HCT116 (cell line): ENCODE measurements at regions not wholly inside any gene's neighbourhood (a gene's known extent, or its start where the extent isn't known, plus 50 kb on each side); places are given as distances from the start of the nearest gene placed in this dataset.

Experiments used
- ATAC-seq: fragments of 200-7000 bp; cut with Tn5 transposase; 2 replicates; pipeline ENCODE4 v1.9.1; 2020; ENCODE audit warnings: mild to moderate bottlenecking, moderate library complexity
- BruUV-seq: library from RNA; stranded (reverse); fragments of 400-500 nt; replicated peaks from 2 replicates; lab custom pipeline; 2021; lab: Mats Ljungman, UMichigan
- CTCF ChIA-PET: fragments of 300-600 bp; sonication (Branson Sonifier 250); formaldehyde crosslinking; loops from one replicate; lab custom pipeline; 2021; ENCODE audit warnings: antibody characterized with exemption; lab: Charles Lee
- POLR2A ChIA-PET: fragments of 300-600, 350-600 bp; sonication (Branson Sonifier 250); formaldehyde crosslinking; loops from one replicate; lab custom pipeline; 2021; ENCODE audit warnings: antibody characterized with exemption; lab: Charles Lee
- RAD21 ChIA-PET, 2 experiments: fragments of 300-600 bp; sonication (Branson Sonifier 250); formaldehyde crosslinking; loops; one replicate each; lab custom pipeline; 2023; ENCODE audit warnings: low total read pairs in 2 of 2; ENCODE audit not compliant: uncharacterized antibody in 2 of 2, unreplicated experiment in 2 of 2, low non-redundant PET in 1 of 2; lab: Charles Lee
- DNase-seq: peaks from one replicate; pipeline ENCODE4 v3.0.0-alpha.2; 2010; ENCODE audit warnings: low read depth, low spot score
- H2AFZ ChIP-seq: fragments of 200-600 bp; shearing (Covaris generic), sonication (generic); 2 replicates; pipeline ENCODE4 v1.6.1; 2017; ENCODE audit warnings: low read depth, mixed run types, mixed read lengths, antibody characterized with exemption, low read length; ENCODE audit not compliant: poor library complexity, severe bottlenecking
- H3K27ac ChIP-seq: 2 replicates; pipeline ENCODE4 v1.5.1; 2012; ENCODE audit warnings: low read depth, low read length
- H3K27me3 ChIP-seq: fragments of 200-600 bp; sonication (generic); 2 replicates; pipeline ENCODE4 v1.6.1; 2016; ENCODE audit warnings: mixed run types, low read length, mixed read lengths; ENCODE audit not compliant: insufficient read depth
- H3K36me3 ChIP-seq, 2 experiments: fragments of 200-500 bp in 1 of 2; fragments of 200-600 bp in 1 of 2; sonication (Bioruptor generic) in 1 of 2; sonication (generic) in 1 of 2; 2 replicates each; pipeline versions ENCODE4 v1.5.1 to v1.6.1; 2014 to 2016; ENCODE audit warnings: low read length in 2 of 2, inconsistent platforms in 1 of 2, mixed read lengths in 1 of 2, mixed run types in 1 of 2; ENCODE audit not compliant: insufficient read depth in 2 of 2, control insufficient read depth in 1 of 2
- H3K4me1 ChIP-seq, 2 experiments: fragments of 200-600 bp in 1 of 2; sonication (generic) in 1 of 2; 2 replicates each; pipeline versions ENCODE4 v1.5.1 to v1.6.1; 2012 to 2017; ENCODE audit warnings: low read length in 2 of 2, inconsistent platforms in 1 of 2, mild to moderate bottlenecking in 1 of 2, mixed read lengths in 1 of 2, mixed run types in 1 of 2, moderate library complexity in 1 of 2; ENCODE audit not compliant: insufficient read depth in 2 of 2, control insufficient read depth in 1 of 2
- H3K4me2 ChIP-seq: fragments of 200-600 bp; sonication (generic); 2 replicates; pipeline ENCODE4 v1.6.1; 2017; ENCODE audit warnings: mixed run types, low read length, mixed read lengths
- H3K4me3 ChIP-seq, 2 experiments: fragments of 200-600 bp in 1 of 2; sonication (generic) in 1 of 2; replicated peaks in 1 of 2; 2 replicates each; pipeline ENCODE4 v1.5.1; 2011 to 2016; ENCODE audit warnings: low read length in 2 of 2, control low read depth in 1 of 2, low read depth in 1 of 2, mild to moderate bottlenecking in 1 of 2, mixed read lengths in 1 of 2, mixed run types in 1 of 2
- H3K79me2 ChIP-seq: fragments of 200-600 bp; sonication (generic); 2 replicates; pipeline ENCODE4 v1.6.1; 2017; ENCODE audit warnings: mild to moderate bottlenecking, mixed run types, low read length, moderate library complexity, mixed read lengths; ENCODE audit not compliant: insufficient read depth
- H3K9ac ChIP-seq: fragments of 200-600 bp; sonication (generic); 2 replicates; pipeline ENCODE4 v1.6.1; 2016; ENCODE audit warnings: low read length, mixed read lengths
- H3K9me2 ChIP-seq: fragments of 200-600 bp; sonication (generic), shearing (Covaris generic); 2 replicates; pipeline ENCODE4 v1.6.1; 2017; ENCODE audit warnings: mixed run types, mild to moderate bottlenecking, moderate library complexity; ENCODE audit not compliant: insufficient read depth
- H3K9me3 ChIP-seq, 2 experiments: fragments of 200-500 bp in 1 of 2; fragments of 200-600 bp in 1 of 2; sonication (Bioruptor generic) in 1 of 2; sonication (generic) in 1 of 2; 2 replicates each; pipeline ENCODE4 v1.6.1; 2014 to 2017; ENCODE audit warnings: low read length in 2 of 2, mixed read lengths in 2 of 2, inconsistent platforms in 1 of 2, low read depth in 1 of 2, mild to moderate bottlenecking in 1 of 2, mixed run types in 1 of 2, moderate library complexity in 1 of 2; ENCODE audit not compliant: control insufficient read depth in 1 of 2, insufficient read depth in 1 of 2
- H4K20me1 ChIP-seq: fragments of 200-600 bp; sonication (generic), shearing (Covaris generic); 2 replicates; pipeline ENCODE4 v1.6.1; 2017; ENCODE audit warnings: mixed run types, mild to moderate bottlenecking, moderate library complexity; ENCODE audit not compliant: insufficient read depth
- EGR1 ChIP-seq: IDR thresholded peaks from 2 replicates; pipeline ENCODE4 v1.6.1; 2012; ENCODE audit warnings: low read depth
- ELF1 ChIP-seq: IDR thresholded peaks from 2 replicates; pipeline ENCODE4 v1.6.1; 2012; ENCODE audit warnings: low read depth, borderline replicate concordance
- EZH2 ChIP-seq: fragments of 200-600 bp; sonication (generic); IDR thresholded peaks from 2 replicates; pipeline ENCODE4 v1.6.1; 2017; ENCODE audit warnings: antibody characterized with exemption, mixed run types
- EZH2phosphoT487 ChIP-seq: fragments of 200-600 bp; IDR thresholded peaks from 2 replicates; pipeline ENCODE4 v1.6.1; 2018; ENCODE audit warnings: antibody characterized with exemption, borderline replicate concordance
- FOSL1 ChIP-seq: IDR thresholded peaks from 2 replicates; pipeline ENCODE4 v1.6.1; 2012; ENCODE audit warnings: low read depth
- JUND ChIP-seq: IDR thresholded peaks from 2 replicates; pipeline ENCODE4 v1.6.1; 2012
- POLR2A ChIP-seq: IDR thresholded peaks from 2 replicates; pipeline ENCODE4 v1.7.0; 2011; ENCODE audit warnings: borderline replicate concordance; ENCODE audit not compliant: insufficient read depth, insufficient read length; ENCODE audit errors: extremely low read depth
- RAD21 ChIP-seq: IDR thresholded peaks from 2 replicates; pipeline ENCODE4 v1.6.1; 2012; ENCODE audit warnings: low read depth, mild to moderate bottlenecking
- SIN3A ChIP-seq: IDR thresholded peaks from 2 replicates; pipeline ENCODE4 v1.6.1; 2012; ENCODE audit warnings: low read depth
- SP1 ChIP-seq: IDR thresholded peaks from 2 replicates; pipeline ENCODE4 v1.6.1; 2012; ENCODE audit warnings: low read depth
- TCF7L2 ChIP-seq: IDR thresholded peaks from 2 replicates; pipeline ENCODE4 v1.7.0; 2011; ENCODE audit warnings: borderline replicate concordance, inconsistent platforms; ENCODE audit not compliant: insufficient read depth, insufficient read length; ENCODE audit errors: extremely low read depth
- YY1 ChIP-seq: IDR thresholded peaks from 2 replicates; pipeline ENCODE4 v1.6.1; 2011; ENCODE audit warnings: low read length, low read depth, moderate library complexity, mild to moderate bottlenecking; ENCODE audit not compliant: insufficient replicate concordance; ENCODE audit errors: extremely low read depth
- ZFX ChIP-seq: fragments of 450-650 bp; IDR thresholded peaks from 2 replicates; pipeline ENCODE4 v1.6.1; 2017
- ZNF274 ChIP-seq: fragments of 200-500 bp; sonication (Bioruptor generic); IDR thresholded peaks from 2 replicates; pipeline ENCODE4 v1.6.1; 2014; ENCODE audit warnings: mild to moderate bottlenecking, low read depth, low read length, inconsistent platforms
- intact Hi-C: fragments of 100-400 bp; cut with micrococcal nuclease; formaldehyde crosslinking; loops from 2 replicates; pipeline ENCODE4 v1.10.0; 2022
- TF ChIP-seq, protein P1 (sequence below): IDR thresholded peaks from 2 replicates; pipeline ENCODE4 v1.6.1; 2012
- TF ChIP-seq, protein P2 (sequence below): IDR thresholded peaks from 2 replicates; pipeline ENCODE4 v1.6.1; 2012; ENCODE audit warnings: low read depth
- TF ChIP-seq, protein P3 (sequence below): IDR thresholded peaks from 2 replicates; pipeline ENCODE4 v1.6.1; 2012

DNA sequence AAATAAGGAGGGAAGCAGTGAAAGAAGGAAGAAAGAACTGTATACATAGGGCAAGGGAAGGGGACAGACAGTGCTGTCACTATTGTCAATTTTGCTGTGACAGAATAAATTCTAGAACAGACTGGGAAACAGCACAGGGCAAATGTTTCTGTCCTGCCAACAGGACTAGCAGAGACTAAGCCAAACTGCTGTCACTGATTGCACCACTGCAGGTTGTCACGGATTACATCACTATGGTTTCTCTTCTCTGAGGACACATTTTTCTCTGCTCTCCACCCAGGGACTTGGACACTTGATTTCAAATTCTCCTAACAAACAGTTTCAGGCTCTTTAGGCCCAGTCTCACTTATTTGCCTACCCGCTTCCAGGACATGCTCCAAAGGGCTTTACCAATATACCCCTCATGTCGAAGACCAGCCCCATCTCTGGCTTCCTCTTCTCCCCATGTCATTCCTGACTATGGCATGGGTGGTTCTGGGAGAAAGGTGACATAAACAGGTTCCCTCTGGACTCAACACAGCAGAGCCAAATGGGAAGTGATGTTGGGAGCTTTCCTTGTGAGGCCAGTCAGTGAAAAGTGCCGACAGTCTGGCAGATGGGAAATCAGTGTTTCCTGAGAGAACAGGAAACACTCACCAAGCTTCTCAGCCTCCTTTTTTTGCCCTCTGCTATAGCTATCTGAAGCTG lies 70.2 kb upstream of the ST3GAL6 start:
- intact Hi-C loops = no loop called here
- H3K9me3 ChIP-seq = no peaks in the 10 kb centered on the region
- no peak overlapping the region for H2AFZ ChIP-seq
- ChIA-PET RAD21 (no interaction called here), CTCF (no interaction called here), POLR2A (no interaction called here)
- no peaks in the 10 kb centered on the region for H3K79me2 ChIP-seq
- H3K9ac ChIP-seq = no peak overlapping the region
- H3K27ac ChIP-seq = no peak overlapping the region
- H3K36me3 ChIP-seq = no peaks in the 10 kb centered on the region; a peak in 1 of 4 replicates
- no peaks in the 10 kb centered on the region for H3K4me1 ChIP-seq
- H3K9me2 ChIP-seq = no peaks in the 10 kb centered on the region
- H3K27me3 ChIP-seq = no peaks in the 10 kb centered on the region
- DNase-seq (no peak), ATAC-seq (no peak)
- TF ChIP-seq ZNF274 (no peak), SIN3A (no peak), EZH2 (no peak), ZFX (no peak)
- no peak overlapping the region for H3K4me2 ChIP-seq
- no peaks in the 10 kb centered on the region for H4K20me1 ChIP-seq
- H3K4me3 ChIP-seq = no peak overlapping the region
- no TSS peak for BruUV-seq

DNA sequence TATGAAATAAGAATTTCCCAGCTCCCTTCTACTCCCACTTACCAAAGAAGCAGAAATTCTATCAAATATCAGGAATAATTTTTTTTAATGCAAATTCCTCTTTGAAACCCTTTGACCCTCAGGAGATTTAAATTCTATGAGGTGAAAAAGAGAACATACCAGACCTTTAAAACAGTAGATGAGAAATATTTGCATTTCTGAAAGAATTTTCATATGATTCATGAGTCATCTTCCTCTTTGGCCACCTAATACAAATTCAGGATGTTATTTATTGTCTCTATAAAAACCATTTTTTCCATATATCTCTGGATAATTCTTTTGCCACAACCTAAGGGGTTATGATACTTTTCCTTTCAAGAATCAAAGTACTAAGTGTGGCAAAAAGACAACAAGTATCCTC lies 67.3 kb upstream of the ST3GAL6 start:
- H3K9ac ChIP-seq = no peak overlapping the region
- H3K4me1 ChIP-seq = no peaks in the 10 kb centered on the region
- H3K4me3 ChIP-seq = no peak overlapping the region
- no TSS peak for BruUV-seq
- DNase-seq = no peak
- H3K9me2 ChIP-seq = no peaks in the 10 kb centered on the region
- H4K20me1 ChIP-seq = no peaks in the 10 kb centered on the region
- no peak for ATAC-seq
- no peak overlapping the region for H3K4me2 ChIP-seq
- no peaks in the 10 kb centered on the region for H3K36me3 ChIP-seq
- POLR2A ChIA-PET = no interaction called here
- RAD21 ChIA-PET = no interaction called here
- CTCF ChIA-PET = no interaction called here
- H3K9me3 ChIP-seq = no peaks in the 10 kb centered on the region
- no peak overlapping the region for H3K27ac ChIP-seq
- no peak overlapping the region for H2AFZ ChIP-seq
- intact Hi-C loops = no loop called here
- H3K79me2 ChIP-seq = no peaks in the 10 kb centered on the region
- no peaks in the 10 kb centered on the region for H3K27me3 ChIP-seq
- TF ChIP-seq EZH2phosphoT487 (no peak), TCF7L2 (no peak), POLR2A (no peak), FOSL1 (no peak), EGR1 (no peak), ZNF274 (no peak), JUND (no peak), SIN3A (no peak), ELF1 (no peak), SP1 (no peak), RAD21 (no peak), YY1 (no peak)
- TF ChIP-seq, protein P1, sequence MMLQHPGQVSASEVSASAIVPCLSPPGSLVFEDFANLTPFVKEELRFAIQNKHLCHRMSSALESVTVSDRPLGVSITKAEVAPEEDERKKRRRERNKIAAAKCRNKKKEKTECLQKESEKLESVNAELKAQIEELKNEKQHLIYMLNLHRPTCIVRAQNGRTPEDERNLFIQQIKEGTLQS = no peak
- TF ChIP-seq, protein P2, sequence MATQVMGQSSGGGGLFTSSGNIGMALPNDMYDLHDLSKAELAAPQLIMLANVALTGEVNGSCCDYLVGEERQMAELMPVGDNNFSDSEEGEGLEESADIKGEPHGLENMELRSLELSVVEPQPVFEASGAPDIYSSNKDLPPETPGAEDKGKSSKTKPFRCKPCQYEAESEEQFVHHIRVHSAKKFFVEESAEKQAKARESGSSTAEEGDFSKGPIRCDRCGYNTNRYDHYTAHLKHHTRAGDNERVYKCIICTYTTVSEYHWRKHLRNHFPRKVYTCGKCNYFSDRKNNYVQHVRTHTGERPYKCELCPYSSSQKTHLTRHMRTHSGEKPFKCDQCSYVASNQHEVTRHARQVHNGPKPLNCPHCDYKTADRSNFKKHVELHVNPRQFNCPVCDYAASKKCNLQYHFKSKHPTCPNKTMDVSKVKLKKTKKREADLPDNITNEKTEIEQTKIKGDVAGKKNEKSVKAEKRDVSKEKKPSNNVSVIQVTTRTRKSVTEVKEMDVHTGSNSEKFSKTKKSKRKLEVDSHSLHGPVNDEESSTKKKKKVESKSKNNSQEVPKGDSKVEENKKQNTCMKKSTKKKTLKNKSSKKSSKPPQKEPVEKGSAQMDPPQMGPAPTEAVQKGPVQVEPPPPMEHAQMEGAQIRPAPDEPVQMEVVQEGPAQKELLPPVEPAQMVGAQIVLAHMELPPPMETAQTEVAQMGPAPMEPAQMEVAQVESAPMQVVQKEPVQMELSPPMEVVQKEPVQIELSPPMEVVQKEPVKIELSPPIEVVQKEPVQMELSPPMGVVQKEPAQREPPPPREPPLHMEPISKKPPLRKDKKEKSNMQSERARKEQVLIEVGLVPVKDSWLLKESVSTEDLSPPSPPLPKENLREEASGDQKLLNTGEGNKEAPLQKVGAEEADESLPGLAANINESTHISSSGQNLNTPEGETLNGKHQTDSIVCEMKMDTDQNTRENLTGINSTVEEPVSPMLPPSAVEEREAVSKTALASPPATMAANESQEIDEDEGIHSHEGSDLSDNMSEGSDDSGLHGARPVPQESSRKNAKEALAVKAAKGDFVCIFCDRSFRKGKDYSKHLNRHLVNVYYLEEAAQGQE = no peak
- TF ChIP-seq, protein P3, sequence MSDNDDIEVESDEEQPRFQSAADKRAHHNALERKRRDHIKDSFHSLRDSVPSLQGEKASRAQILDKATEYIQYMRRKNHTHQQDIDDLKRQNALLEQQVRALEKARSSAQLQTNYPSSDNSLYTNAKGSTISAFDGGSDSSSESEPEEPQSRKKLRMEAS = no peak
